HuH-7.5 (cell line): ENCODE measurements at regions not wholly inside any gene's neighbourhood (a gene's known extent, or its start where the extent isn't known, plus 50 kb on each side); places are given as distances from the start of the nearest gene placed in this dataset.
"Not testable (repeated sequence)": the region's sequence is repeated elsewhere in the genome, so short reads cannot be mapped to it uniquely, and the experiment has no call there.

Experiments
- DNase-seq: peaks from one replicate; pipeline ENCODE4 v3.0.0; 2011; ENCODE audit warnings: low spot score

DNA sequence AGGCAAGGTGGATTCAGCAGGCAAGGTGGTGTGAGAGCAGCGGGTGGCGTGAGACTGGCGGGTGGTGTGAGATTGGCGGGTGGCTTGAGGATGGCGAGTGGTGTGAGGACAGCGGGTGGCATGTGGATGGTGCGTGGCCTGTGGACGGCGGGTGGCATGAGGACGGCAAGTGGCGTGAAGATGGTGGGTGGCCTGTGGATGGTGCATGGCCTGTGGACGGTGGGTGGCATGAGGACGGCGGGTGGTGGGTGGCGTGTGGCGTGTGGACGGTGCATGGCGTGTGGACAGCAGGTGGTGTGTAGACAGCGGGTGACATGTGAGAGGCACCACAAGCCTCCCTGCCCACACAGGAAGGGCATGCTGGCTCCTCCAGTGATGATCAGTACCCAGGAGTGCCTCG, 186.9 kb upstream of the SALL3 start:
- no peak for DNase-seq

DNA sequence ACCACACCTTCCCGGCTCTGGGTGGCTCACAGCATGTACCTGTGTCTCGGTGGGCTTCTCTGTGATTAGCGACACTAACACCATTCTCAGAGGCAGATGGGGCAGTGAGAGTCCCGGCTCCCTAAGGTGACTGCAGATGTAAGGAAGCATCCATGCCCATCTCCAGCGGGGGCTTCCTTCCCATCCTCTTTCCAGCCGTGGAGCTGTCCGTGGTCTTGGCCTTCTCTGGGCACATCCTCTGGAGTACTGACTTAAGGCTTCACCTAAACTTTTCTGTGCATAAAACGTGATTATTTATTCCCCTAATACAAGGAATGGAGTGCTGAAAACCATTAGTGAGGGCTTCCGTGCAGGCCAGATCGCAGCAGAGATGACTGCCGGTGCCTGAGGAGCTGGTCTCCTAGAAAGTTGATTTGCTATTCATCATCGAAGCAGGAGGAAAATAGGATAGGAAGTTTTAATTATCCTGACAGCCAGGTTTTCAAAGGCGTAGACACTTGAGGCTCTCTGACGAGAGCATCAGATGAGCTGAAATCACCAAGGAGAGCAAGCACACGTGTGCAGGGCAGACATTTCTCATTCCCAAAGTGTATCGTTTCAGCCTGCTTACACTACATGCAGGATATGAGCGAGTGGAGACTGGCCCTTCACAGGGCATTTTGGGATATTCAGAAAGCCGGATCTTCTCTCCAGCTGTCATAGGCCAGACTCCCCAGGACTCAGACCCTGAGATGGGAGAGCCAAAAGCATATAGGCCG, 186.1 kb upstream of the SALL3 start:
- DNase-seq: no peak

DNA sequence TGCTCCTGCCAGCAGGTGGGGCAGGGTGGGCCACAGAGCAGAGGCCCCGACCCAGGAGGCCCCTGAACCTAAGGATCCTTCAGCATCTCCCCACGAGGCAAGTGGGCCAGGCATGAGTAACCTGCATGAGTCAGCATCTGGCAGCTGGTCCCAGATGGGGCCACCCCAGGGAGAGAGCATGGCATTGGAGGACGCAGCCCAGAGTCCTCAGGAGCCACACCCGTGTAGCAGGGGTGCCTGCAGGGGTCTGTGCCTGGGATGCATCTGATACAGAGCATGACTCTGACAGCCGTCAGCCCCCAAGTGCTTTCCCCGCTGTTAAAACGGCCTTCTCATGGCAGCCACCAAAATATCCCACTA, 185.6 kb upstream of the SALL3 start:
- DNase-seq: no peak

DNA sequence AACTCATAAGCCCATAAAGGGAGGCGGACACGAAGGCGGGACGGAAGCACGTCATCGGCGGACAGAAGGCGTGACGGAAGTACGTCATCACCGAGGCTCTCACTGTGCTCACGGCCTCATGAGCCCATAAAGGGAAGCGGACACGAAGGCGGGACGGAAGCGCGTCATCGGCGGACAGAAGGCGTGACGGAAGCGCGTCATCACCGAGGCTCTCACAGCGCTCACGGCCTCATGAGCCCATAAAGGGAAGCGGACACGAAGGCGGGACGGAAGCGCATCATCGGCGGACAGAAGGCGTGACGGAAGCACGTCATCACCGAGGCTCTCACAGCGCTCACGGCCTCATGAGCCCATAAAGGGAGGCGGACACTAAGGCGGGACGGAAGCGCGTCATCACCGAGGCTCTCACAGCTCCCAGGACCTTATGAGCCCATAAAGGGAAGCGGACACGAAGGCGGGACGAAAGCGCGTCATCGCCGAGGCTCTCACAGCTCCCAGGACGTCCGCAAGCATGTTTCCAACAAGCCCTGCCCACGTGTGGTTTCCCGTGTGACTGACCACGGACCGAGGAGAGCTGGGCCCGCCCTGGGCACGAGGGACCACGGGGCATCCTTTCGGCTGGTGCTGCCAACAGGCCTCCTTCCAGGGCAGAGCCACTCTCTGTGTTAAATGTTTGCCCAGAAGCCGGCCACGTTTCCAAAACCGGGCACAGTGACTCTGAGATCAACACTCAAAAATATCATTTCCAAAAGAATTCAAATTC, 182.7 kb upstream of the SALL3 start:
- DNase-seq: no peak

DNA sequence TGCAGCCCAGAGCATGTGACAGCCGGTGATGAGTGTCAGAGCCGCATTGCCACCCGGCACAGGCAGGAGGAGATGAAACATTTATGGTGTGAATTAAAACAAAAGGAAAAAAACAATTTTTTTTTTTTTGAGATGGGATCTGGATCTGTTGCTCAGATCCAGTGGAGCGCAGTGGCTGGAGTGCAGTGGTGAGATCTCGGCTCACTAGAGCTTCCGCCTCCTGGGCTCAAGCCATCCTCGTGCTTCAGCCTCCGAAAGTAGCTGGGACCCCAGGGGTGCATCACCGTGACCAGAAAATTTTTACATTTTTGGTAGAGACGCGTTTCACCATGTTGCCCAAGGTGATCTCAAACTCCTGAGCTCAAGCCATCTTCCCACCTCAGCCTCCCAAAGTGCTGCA, 182.1 kb upstream of the SALL3 start:
- DNase-seq: no peak

DNA sequence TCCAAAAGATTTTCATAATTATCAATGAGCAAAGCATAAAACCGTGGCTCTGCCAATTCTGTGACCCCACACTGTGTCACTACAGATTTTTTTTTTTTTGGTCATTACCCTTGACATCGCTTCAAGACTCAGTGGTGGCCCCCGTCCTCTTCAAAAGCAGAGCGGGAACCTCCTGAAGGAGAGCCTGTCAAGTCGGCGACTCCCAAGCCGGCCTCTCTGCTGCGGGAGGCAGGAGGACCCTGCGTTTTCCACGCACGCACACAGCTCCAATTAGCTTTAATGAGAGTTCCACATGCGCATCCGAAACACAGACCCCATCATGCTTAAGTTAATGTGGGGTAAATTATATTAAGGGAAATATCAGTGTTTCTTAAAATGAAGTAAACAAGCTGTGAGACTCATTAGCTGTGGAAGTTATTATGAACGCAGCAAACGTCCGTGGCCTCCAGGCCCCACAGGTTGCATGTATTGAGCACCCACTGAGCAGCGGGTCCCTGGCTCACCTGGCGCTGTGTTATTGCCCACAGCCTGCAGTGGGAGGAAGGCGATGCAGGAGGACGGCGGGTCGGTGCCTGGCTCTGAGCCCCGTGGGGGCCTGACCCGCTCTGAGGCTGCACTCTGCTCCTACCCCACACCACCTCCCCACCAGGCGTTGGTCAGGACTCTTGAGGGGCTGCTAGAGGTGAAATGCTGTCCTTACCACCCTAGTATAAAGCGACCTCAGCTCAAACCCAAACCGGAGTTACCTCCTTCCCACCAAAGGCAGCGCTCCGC, 181.0 kb upstream of the SALL3 start:
- no peak for DNase-seq

DNA sequence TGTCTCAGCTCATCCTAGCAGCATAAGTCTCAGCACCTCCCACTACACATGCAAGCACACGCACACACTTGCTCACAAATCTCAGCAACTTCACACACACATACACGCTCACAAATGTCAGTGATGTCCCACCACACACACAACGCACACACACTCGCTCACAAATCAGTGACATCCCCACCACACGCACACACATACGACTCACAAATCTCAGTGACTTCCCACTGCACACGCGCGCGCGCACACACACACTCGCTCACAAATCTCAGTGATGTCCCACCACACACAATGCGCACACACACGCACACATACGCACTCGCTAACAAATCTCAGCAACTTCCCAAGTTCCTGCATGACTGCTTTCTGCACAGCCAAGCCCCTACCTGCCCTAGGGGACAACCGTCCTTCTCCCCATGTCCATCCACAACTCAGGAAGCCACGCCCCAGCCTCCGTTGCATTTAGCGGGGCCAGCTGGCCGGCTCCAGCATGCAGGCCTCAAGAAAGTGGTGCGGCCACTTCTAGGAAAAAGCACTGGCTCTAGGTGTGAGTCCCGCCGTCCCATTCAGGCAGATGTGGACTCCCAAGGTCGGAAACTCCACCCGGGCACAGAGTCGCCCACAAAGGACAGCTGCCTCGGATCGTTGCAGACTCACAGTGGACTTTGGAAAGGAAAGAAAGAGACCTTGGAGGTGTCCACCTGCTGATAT, 180.1 kb upstream of the SALL3 start:
- DNase-seq: no peak

DNA sequence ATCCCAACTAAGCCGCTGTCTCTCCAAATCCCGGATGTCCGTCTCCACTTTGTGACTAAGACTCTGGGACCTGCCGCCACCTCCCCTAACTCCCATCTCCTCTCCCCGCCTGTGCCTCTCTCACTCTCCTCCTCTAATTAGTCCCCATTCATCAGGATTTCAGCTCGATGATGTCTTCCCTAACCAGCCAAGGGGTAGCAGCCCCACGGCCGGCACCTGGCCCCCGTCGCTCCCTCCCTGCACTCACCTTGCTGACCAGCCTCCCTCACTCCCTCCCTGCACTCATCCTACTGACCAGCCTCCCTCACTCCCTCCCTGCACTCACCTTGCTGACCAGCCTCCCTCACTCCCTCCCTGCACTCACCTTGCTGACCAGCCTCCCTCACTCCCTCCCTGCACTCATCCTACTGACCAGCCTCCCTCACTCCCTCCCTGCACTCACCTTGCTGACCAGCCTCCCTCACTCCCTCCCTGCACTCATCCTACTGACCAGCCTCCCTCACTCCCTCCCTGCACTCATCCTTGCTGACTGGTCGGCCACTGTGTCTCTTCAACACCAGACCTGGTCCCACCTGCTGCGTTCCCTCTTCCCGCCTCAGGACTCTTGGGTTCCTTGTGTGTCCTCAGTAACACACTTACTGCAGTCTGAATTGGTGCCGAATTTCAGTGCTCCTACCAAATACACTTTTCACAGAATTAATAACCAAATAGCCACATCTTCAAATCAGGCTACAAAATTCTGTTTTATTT, 179.3 kb upstream of the SALL3 start:
- not testable (repeated sequence) for DNase-seq

DNA sequence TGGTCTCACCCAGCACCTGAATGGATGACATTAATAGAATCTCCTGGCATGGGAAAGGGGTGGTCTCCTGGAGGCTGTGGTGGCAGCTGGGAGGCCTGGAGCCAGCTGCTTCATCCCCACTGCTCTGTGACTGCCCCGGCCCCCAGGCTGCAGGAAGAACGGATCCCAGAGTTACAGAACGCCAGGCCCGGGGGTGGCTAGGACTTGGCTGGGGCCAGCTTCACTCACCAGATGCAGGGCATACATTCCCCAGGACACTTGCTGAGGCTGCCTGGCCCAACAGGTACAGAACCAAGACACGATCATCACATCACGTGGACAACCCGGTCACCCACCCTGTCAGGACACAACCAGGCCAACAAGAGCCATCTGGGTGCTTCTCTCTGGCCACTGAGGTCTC, 178.6 kb upstream of the SALL3 start:
- no peak for DNase-seq

DNA sequence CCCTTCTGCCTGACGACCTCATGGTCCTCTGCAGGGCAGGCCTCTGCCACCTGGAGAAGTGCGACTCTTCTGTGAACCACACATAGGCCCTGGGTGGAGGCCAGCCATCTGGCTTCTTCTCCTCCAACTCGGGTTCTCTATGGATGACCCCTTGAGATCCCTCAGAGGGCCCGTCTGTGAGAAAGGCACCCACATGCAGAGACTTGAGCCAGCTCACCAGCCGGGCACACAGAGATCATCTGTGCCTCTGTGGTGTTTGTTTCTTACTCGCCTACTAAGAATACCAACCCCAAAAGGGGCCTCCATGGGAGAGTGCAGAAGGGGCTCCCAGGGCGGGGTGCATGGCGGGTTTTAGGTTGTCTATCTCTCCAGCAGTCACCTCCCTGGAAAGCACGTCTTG, 176.5 kb upstream of the SALL3 start:
- DNase-seq: no peak

DNA sequence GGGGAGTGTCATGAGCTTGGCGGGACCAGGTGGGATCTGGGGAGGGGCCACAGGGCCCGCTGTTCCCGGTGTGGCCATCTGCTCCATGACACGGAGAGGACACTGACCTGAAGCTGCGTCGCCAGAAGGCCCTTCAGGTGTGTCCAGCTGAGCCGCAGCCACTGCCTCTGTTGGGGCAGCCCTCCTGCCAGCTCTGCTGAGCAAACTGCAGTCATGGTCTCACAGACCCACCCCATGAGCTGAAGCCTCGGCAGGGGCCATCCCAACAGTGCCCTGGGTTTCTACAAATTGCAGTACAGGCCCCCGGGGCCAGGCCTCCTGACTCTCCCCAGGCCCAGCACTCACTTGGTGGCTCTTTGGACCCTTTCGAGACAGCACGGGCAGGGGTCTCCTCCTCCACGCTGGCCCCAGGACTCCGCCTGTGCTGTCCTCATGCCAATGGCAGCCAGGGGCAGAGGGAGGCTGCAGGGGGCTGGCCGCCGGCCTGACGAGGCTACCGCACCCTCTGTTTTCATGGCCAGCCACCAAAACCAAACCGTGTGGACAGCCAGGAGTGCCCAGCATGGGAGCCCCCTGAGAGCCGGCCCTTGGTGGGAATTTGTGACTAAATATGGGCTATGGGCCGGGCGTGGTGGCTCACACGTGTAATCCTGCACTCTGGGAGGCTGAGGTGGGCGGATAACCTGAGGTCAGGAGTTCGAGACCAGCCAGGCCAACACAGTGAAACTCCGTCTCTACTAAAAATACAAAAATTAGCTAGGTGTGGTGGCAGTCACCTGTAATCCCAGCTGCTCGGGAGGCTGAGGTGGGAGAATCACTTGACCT, 175.2 kb upstream of the SALL3 start:
- no peak for DNase-seq

DNA sequence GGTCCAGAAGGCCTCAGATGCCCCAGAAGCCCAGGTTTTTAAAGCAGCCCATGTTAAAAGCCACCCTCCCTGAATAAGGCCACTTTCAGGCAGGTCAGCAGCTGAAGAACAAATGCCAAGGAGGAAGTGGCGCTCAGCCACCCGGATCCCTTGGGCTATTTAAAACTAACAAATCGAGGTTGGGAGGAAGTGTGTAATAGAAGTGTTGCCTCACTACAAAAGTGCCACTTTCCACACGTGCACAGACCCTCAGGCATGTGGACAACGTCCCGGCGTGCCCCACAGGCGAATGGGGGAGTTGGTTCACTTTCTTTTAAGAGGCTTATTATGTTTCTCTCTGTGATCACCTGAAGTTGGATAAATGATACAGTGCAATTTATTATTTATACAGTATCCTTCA, 173.8 kb upstream of the SALL3 start:
- no peak for DNase-seq

DNA sequence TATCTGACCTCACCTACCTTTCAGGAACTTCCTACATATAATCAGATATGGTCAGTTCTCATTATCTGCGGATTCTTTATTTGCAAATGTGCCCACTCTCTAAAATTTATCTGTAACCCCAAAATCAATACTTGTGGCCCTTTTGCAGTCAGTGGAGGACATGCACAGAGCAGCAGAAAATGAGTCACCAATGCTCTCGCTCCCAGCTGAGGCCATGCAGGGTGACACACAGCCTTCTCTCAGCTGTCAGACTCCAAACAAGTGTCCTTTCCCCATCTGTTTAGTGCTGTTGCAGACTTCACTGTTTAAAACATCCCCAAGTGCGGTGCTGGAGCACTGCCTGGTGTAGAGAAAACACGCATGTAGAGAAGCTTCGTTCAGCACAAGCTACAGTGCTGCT, 171.9 kb upstream of the SALL3 start:
- no peak for DNase-seq

DNA sequence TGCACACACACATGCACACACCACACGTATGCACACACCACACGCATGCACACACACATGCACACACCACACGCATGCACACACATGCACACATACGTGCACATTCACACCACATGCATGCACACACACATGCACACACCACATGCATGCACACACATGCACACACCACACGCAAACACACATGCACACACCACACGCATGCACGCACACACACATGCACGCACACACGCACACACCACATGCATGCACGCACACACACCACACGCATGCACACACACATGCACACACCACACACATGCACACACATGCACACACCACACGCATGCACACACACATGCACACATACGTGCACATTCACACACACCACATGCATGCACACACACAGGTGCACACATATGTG, 169.8 kb upstream of the SALL3 start:
- DNase-seq: no peak

DNA sequence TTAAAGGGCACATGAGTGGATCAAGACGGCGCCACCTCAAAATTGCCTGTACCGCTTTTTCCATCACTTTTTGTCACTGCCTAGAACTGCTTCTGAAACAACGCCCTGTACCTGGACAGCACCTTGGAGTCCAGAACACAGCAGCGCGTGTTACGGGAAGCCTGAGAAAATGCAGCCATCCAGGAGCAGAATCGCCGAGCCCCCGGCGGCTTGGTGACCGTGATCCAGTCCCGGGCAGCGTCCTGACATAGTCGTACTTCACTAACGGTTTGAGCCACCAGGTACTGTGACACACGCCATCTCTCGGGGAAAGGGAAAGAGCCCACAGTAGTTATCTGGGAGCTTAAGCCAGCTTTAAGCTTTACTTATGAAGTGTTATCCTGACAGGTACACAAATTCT, 168.9 kb upstream of the SALL3 start:
- no peak for DNase-seq

DNA sequence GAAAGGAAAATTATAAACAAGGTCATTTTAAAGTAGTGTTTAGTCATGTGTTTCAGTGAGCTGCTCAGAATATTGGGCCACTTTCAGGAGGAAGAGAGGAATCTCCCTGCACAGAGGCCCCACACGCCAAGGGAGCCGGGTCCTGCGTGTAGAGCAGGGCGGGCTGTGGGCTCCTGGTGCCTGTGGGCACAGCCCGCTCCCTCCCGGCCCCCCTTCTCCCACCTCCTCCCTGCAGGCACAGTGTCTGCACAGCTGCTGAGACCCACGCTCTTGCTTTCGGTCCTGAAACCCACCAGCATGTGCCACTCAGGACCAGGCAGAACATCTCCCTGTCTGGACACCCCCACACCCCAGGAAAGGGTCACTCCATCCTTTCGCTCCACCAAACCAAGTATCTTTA, 167.6 kb upstream of the SALL3 start:
- no peak for DNase-seq

DNA sequence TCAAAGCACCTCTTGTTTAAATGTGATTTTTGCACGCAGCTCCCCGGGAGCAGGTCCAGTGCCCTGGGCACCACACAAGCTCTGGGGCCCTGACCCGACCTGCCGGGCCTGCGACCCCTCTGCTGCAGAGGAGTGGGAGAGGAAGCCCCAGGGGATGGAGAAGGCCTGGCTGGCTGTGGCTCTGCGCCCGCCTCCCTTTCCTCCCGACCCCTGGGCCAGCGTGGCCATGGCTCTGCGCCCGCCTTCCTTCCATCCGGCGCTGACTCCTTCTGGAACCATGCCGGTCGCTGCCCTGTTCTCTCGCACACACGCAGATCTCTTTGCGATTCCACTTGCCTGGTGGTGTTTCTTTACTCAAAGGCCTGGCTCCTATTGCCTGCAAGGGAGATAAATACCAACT, 166.5 kb upstream of the SALL3 start:
- no peak for DNase-seq

DNA sequence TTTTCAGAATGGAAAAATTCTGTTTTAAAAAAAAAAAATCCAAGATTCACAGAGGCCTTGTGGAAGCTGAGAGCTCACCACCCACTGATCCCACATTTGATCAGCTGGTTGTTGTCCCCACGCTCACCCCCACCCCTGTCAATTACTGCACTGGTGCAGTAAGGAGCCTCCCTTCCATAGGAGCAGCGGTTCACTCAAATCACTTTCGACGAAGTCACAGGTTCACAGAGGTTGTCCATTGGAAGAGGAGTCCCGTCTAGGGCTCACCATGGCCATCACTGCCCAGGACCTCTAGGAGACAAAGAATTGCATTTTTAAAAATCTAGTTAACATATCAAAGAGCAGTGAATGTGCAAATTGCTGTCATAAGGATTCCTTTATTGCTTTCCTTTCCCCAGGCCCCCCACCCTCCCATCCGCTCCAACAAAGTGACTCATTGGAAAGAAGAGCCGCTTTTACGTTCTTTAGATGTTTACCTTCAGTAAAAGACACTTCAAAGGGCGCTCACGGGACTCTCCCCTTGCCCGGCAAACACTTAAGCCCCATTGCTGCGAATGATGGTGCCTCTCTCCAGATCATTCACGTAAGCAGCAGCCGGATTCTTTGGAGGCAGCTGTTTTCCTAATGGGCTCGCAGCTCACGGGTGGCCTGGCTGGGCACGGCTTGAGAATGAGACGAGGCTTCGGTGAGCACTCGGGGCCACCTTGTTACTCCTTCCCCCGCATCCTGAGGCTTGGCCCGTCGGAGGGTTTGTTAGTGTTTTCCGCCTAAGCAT, 165.5 kb upstream of the SALL3 start:
- DNase-seq: no peak

DNA sequence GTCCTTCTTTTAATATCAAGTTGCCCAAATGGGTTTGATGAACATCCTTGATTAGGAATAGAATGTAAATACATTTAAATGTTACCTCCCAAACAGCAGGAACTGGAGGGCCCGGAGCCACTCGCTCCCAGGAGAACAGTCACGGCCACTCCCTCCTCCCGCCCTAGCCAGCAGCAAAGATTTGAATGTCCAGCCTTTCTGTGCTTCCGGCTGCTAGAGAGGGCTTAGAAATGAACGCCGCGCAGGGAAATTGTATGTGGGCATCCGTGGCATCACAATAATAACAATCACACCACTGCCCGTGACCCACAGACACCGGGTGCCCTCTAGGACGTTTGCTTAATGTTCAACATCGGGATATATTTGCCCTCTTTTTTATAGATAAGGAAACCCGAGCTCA, 164.9 kb upstream of the SALL3 start:
- DNase-seq: no peak

DNA sequence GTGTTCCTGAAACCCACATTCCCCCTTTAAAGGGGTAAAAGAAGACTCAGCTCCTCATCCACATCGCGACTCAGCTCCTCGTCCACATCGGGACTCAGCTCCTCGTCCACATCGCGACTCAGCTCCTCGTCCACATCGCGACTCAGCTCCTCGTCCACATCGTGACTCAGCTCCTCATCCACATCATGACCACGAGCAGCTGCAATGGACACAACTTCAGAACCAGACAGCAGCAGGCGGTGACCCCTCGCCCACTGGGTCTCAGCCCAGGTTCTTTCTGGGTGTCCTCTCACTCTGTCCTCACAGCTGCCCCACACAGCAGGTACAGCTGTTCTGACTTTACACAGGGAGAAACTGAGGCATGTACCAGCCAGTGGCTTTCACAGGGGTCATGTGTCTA, 163.5 kb upstream of the SALL3 start:
- DNase-seq: no peak
